ENCODE measurements at regions not wholly inside any gene's neighbourhood (a gene's known extent, or its start where the extent isn't known, plus 50 kb on each side); places are given as distances from the start of the nearest gene placed in this dataset.

GRCh38 chr15:37253877-37254276 is 153.5 kb upstream of the MEIS2 start:
- Histone ChIP-seq H3K4me2 (no peak overlapping the region), H4K20me1 (replicated peaks; ENCODE audit: insufficient read depth) (no peaks in the 10 kb centered on the region), H3F3A (replicated peaks; ENCODE audit: low read depth) (no peaks in the 10 kb centered on the region), H3K36me3 (ENCODE audit: insufficient read depth) (no peaks in the 10 kb centered on the region), H3K79me2 (replicated peaks; ENCODE audit: insufficient read depth) (no peaks in the 10 kb centered on the region), H2AFZ (no peak overlapping the region), H3K27ac (ENCODE audit: low read depth) (no peak overlapping the region), H3K27me3 (ENCODE audit: insufficient read depth) (no peaks in the 10 kb centered on the region), H3K4me1 (ENCODE audit: insufficient read depth) (no peaks in the 10 kb centered on the region), H3K4me3 (no peak overlapping the region), H3K9me2 (ENCODE audit: insufficient read depth) (no peaks in the 10 kb centered on the region; the same call in 1 of the 2 replicates)
- no peak for ATAC-seq
- no peak overlapping the region for H3K27ac Mint-ChIP-seq
- peaks cover 1% of the 10 kb centered on the region for H3K27me3 Mint-ChIP-seq (ENCODE audit: insufficient read depth, low read depth, poor library complexity)
- H3K36me3 Mint-ChIP-seq (ENCODE audit: low read depth), result no peaks in the 10 kb centered on the region
- no peaks in the 10 kb centered on the region for H3K4me1 Mint-ChIP-seq
- DNase-seq (ENCODE audit: low spot score), result no peak
- H3K9me3 Mint-ChIP-seq, result no peaks in the 10 kb centered on the region
- H3K4me3 Mint-ChIP-seq, result no peak overlapping the region
- TF ChIP-seq CTCF (conservative IDR thresholded peaks at IDR 0.05; ENCODE audit: low read depth in 2 of 2), result no peak
- no peak for TF ChIP-seq JUNB (IDR thresholded peaks at IDR 0.05; ENCODE audit: unreplicated experiment)
- no peak for TF ChIP-seq ZNF462 (CRISPR knock-in tag; IDR thresholded peaks at IDR 0.05)

GRCh38 chr15:37260255-37260654 is 159.9 kb upstream of the MEIS2 start:
- no peaks in the 10 kb centered on the region for H3K79me2 ChIP-seq (replicated peaks; ENCODE audit: insufficient read depth)
- Mint-ChIP-seq H3K27me3 (ENCODE audit: insufficient read depth, low read depth, poor library complexity) (peaks cover 1% of the 10 kb centered on the region), H3K9me3 (no peaks in the 10 kb centered on the region), H3K36me3 (ENCODE audit: low read depth) (no peaks in the 10 kb centered on the region), H3K4me1 (no peaks in the 10 kb centered on the region), H3K27ac (no peak overlapping the region), H3K4me3 (no peak overlapping the region)
- no peak overlapping the region for H3K27ac ChIP-seq (ENCODE audit: low read depth)
- no peaks in the 10 kb centered on the region for H3K4me1 ChIP-seq (ENCODE audit: insufficient read depth)
- ATAC-seq (no peak), DNase-seq (ENCODE audit: low spot score) (no peak)
- H3K4me3 ChIP-seq, result no peak overlapping the region
- H3K9me2 ChIP-seq (ENCODE audit: insufficient read depth), result no peaks in the 10 kb centered on the region; the same call in 1 of the 2 replicates
- no peak overlapping the region for H2AFZ ChIP-seq
- no peak overlapping the region for H3K4me2 ChIP-seq
- no peaks in the 10 kb centered on the region for H3F3A ChIP-seq (replicated peaks; ENCODE audit: low read depth)
- H3K27me3 ChIP-seq (ENCODE audit: insufficient read depth), result no peaks in the 10 kb centered on the region
- H4K20me1 ChIP-seq (replicated peaks; ENCODE audit: insufficient read depth), result no peaks in the 10 kb centered on the region
- no peaks in the 10 kb centered on the region for H3K36me3 ChIP-seq (ENCODE audit: insufficient read depth)
- TF ChIP-seq ZNF331 (CRISPR knock-in tag; IDR thresholded peaks at IDR 0.05; ENCODE audit: low read depth) (no peak), ETS1 (IDR thresholded peaks at IDR 0.05) (no peak), CTCF (conservative IDR thresholded peaks at IDR 0.05; ENCODE audit: low read depth in 2 of 2) (no peak)

Data from GM23338 (cell line).